ENCODE measurements at regions not wholly inside any gene's neighbourhood (a gene's known extent, or its start where the extent isn't known, plus 50 kb on each side); places are given as distances from the start of the nearest gene placed in this dataset.

GRCh38 chr6:15802466-15802865 is 139.6 kb upstream of the DTNBP1 start:
- TF ChIP-seq POLR2AphosphoS5 (IDR thresholded peaks at IDR 0.05; ENCODE audit: low read depth) (no peak), EZH2 (IDR thresholded peaks at IDR 0.05; ENCODE audit: low read depth, unreplicated experiment) (no peak), CTCF (conservative IDR thresholded peaks at IDR 0.05; ENCODE audit: low read depth in 2 of 2) (no peak), CREB1 (CRISPR knock-in tag; IDR thresholded peaks at IDR 0.05; ENCODE audit: low read depth) (no peak), NANOG (IDR thresholded peaks at IDR 0.05; ENCODE audit: borderline replicate concordance) (no peak), ZNF114 (CRISPR knock-in tag; IDR thresholded peaks at IDR 0.05) (no peak), EZH2phosphoT487 (IDR thresholded peaks at IDR 0.05; ENCODE audit: unreplicated experiment) (no peak), STAT1 (IDR thresholded peaks at IDR 0.05; ENCODE audit: unreplicated experiment) (no peak), ETS1 (IDR thresholded peaks at IDR 0.05) (no peak), JUNB (IDR thresholded peaks at IDR 0.05; ENCODE audit: unreplicated experiment) (no peak), ZNF331 (CRISPR knock-in tag; IDR thresholded peaks at IDR 0.05; ENCODE audit: low read depth) (no peak), REST (IDR thresholded peaks at IDR 0.05; ENCODE audit: unreplicated experiment) (no peak), ZNF462 (CRISPR knock-in tag; IDR thresholded peaks at IDR 0.05) (no peak)
